Activated T-helper 2 cell treated with anti-CD3 and anti-CD28 coated beads, Interferon-gamma antibody, Interleukin-2, Interleukin-4, amounts not matched to agents 10 μg/mL and 5 μg/mL and 100 μg/mL, durations not matched to agents 14 hours and 24 hours and 36 hours (primary cell): ENCODE measurements at regions not wholly inside any gene's neighbourhood (a gene's known extent, or its start where the extent isn't known, plus 50 kb on each side); places are given as distances from the start of the nearest gene placed in this dataset.

Experiments
- DNase-seq: peaks from one replicate; pipeline ENCODE4 v3.0.0; 2021; ENCODE audit warnings: low spot score
- H3K27ac Mint-ChIP-seq: one replicate; pipeline ENCODE4 v1.8.0; 2021; ENCODE audit warnings: mixed read lengths
- H3K27me3 Mint-ChIP-seq: one replicate; pipeline ENCODE4 v1.8.0; 2021; ENCODE audit warnings: low read depth, mixed read lengths
- H3K36me3 Mint-ChIP-seq: one replicate; pipeline ENCODE4 v1.8.0; 2021; ENCODE audit warnings: low read depth, mixed read lengths
- H3K4me1 Mint-ChIP-seq: one replicate; pipeline ENCODE4 v1.8.0; 2021; ENCODE audit warnings: low read depth, mixed read lengths
- H3K4me3 Mint-ChIP-seq: one replicate; pipeline ENCODE4 v1.8.0; 2021; ENCODE audit warnings: low read depth, mild to moderate bottlenecking, moderate library complexity, mixed read lengths
- H3K9me3 Mint-ChIP-seq: one replicate; pipeline ENCODE4 v1.8.0; 2021; ENCODE audit warnings: mixed read lengths
- intact Hi-C: fragments of 100-400 bp; cut with micrococcal nuclease; formaldehyde crosslinking; loops from one replicate; pipeline ENCODE4 v1.15.1; 2023

GRCh38 chr3:18772699-18773305, 347.7 kb upstream of the SATB1 start:
- Mint-ChIP-seq H3K36me3 (no peaks in the 10 kb centered on the region), H3K9me3 (no peaks in the 10 kb centered on the region), H3K4me1 (peaks cover 33% of the 10 kb centered on the region), H3K4me3 (no peak overlapping the region), H3K27me3 (no peaks in the 10 kb centered on the region), H3K27ac (no peak overlapping the region)
- DNase-seq = no peak
- intact Hi-C loops = no loop called here

GRCh38 chr3:18771931-18772330, 346.8 kb upstream of the SATB1 start:
- H3K4me1 Mint-ChIP-seq = peaks cover 36% of the 10 kb centered on the region

GRCh38 chr3:18770800-18771199, 345.7 kb upstream of the SATB1 start:
- Mint-ChIP-seq H3K4me3 (no peak overlapping the region), H3K27ac (no peak overlapping the region), H3K9me3 (no peaks in the 10 kb centered on the region), H3K4me1 (peaks cover 40% of the 10 kb centered on the region), H3K27me3 (no peaks in the 10 kb centered on the region), H3K36me3 (no peaks in the 10 kb centered on the region)
- no peak for DNase-seq
- intact Hi-C loops = no loop called here

More at GRCh38 chr3:18771931-18772330, 346.8 kb upstream of the SATB1 start:
- H3K27ac Mint-ChIP-seq = no peak overlapping the region
- DNase-seq = no peak
- H3K9me3 Mint-ChIP-seq = no peaks in the 10 kb centered on the region
- no peaks in the 10 kb centered on the region for H3K36me3 Mint-ChIP-seq
- no peaks in the 10 kb centered on the region for H3K27me3 Mint-ChIP-seq
- intact Hi-C loops = no loop called here
- H3K4me3 Mint-ChIP-seq = no peak overlapping the region

- no peak overlapping the region for H3K27ac Mint-ChIP-seq
- no peaks in the 10 kb centered on the region for H3K27me3 Mint-ChIP-seq
- DNase-seq = no peak
- H3K4me1 Mint-ChIP-seq = peaks cover 36% of the 10 kb centered on the region
- intact Hi-C loops = no loop called here
- H3K36me3 Mint-ChIP-seq = no peaks in the 10 kb centered on the region
- H3K9me3 Mint-ChIP-seq = no peaks in the 10 kb centered on the region
- no peak overlapping the region for H3K4me3 Mint-ChIP-seq
Measured at GRCh38 chr3:18767756-18768303, 342.7 kb upstream of the SATB1 start.

GRCh38 chr3:18766974-18767373, 341.8 kb upstream of the SATB1 start:
- intact Hi-C loops = no loop called here
- no peaks in the 10 kb centered on the region for H3K9me3 Mint-ChIP-seq

GRCh38 chr3:18765662-18766061, 340.5 kb upstream of the SATB1 start:
- no peaks in the 10 kb centered on the region for H3K27me3 Mint-ChIP-seq
- peaks cover 18% of the 10 kb centered on the region for H3K4me1 Mint-ChIP-seq
- intact Hi-C loops = no loop called here
- H3K4me3 Mint-ChIP-seq = no peak overlapping the region
- no peak for DNase-seq
- H3K9me3 Mint-ChIP-seq = no peaks in the 10 kb centered on the region
- no peaks in the 10 kb centered on the region for H3K36me3 Mint-ChIP-seq
- H3K27ac Mint-ChIP-seq = no peak overlapping the region

More at GRCh38 chr3:18766974-18767373, 341.8 kb upstream of the SATB1 start:
- Mint-ChIP-seq H3K36me3 (no peaks in the 10 kb centered on the region), H3K4me3 (no peak overlapping the region), H3K4me1 (peaks cover 30% of the 10 kb centered on the region), H3K27me3 (no peaks in the 10 kb centered on the region), H3K27ac (no peak overlapping the region)
- no peak for DNase-seq

GRCh38 chr3:18765161-18765560, 340.0 kb upstream of the SATB1 start:
- H3K9me3 Mint-ChIP-seq = no peaks in the 10 kb centered on the region
- no peak overlapping the region for H3K4me3 Mint-ChIP-seq
- intact Hi-C loops = no loop called here
- DNase-seq = no peak
- H3K27ac Mint-ChIP-seq = no peak overlapping the region
- H3K36me3 Mint-ChIP-seq = no peaks in the 10 kb centered on the region
- H3K4me1 Mint-ChIP-seq = peaks cover 16% of the 10 kb centered on the region
- no peaks in the 10 kb centered on the region for H3K27me3 Mint-ChIP-seq

GRCh38 chr3:18761530-18761929, 336.4 kb upstream of the SATB1 start:
- Mint-ChIP-seq H3K27ac (no peak overlapping the region), H3K27me3 (no peaks in the 10 kb centered on the region), H3K9me3 (no peaks in the 10 kb centered on the region), H3K4me3 (no peak overlapping the region), H3K36me3 (no peaks in the 10 kb centered on the region), H3K4me1 (peaks cover 29% of the 10 kb centered on the region)
- intact Hi-C loops = no loop called here
- DNase-seq = no peak

- H3K4me1 Mint-ChIP-seq = peaks cover 43% of the 10 kb centered on the region
- H3K9me3 Mint-ChIP-seq = no peaks in the 10 kb centered on the region
- intact Hi-C loops = loop anchor here (1.0 to 5.0 kb wide), 6 partner anchors 17 to 313 kb away; no protein-coding TSS in a partner anchor
- peak; percentile 28 for DNase-seq
- peaks cover 10% of the 10 kb centered on the region for H3K36me3 Mint-ChIP-seq
- H3K4me3 Mint-ChIP-seq = no peak overlapping the region
- no peaks in the 10 kb centered on the region for H3K27me3 Mint-ChIP-seq
- peak overlapping the region; percentile 85 for H3K27ac Mint-ChIP-seq
Measured at GRCh38 chr3:18758047-18758704, 333.0 kb upstream of the SATB1 start.

- no peaks in the 10 kb centered on the region for H3K9me3 Mint-ChIP-seq
- intact Hi-C loops = loop anchor here (5.0 kb wide), 1 partner anchor 40 kb away; no protein-coding TSS in a partner anchor
- H3K27me3 Mint-ChIP-seq = no peaks in the 10 kb centered on the region
- DNase-seq = no peak
- H3K4me1 Mint-ChIP-seq = peaks cover 49% of the 10 kb centered on the region
- H3K27ac Mint-ChIP-seq = peak overlapping the region; percentile 85
- H3K4me3 Mint-ChIP-seq = no peak overlapping the region
- H3K36me3 Mint-ChIP-seq = peaks cover 10% of the 10 kb centered on the region
Measured at GRCh38 chr3:18757476-18757875, 332.3 kb upstream of the SATB1 start.

- H3K9me3 Mint-ChIP-seq = no peaks in the 10 kb centered on the region
- peaks cover 10% of the 10 kb centered on the region for H3K36me3 Mint-ChIP-seq
- no peaks in the 10 kb centered on the region for H3K27me3 Mint-ChIP-seq
- no peak overlapping the region for H3K4me3 Mint-ChIP-seq
- peaks cover 70% of the 10 kb centered on the region for H3K4me1 Mint-ChIP-seq
- H3K27ac Mint-ChIP-seq = peak overlapping the region; percentile 2
- intact Hi-C loops = loop anchor here (1.0 kb wide), 1 partner anchor 11 kb away; no protein-coding TSS in a partner anchor
- DNase-seq = no peak
Measured at GRCh38 chr3:18752273-18752934, 327.3 kb upstream of the SATB1 start.

GRCh38 chr3:18751514-18751913, 326.4 kb upstream of the SATB1 start:
- no peak overlapping the region for H3K4me3 Mint-ChIP-seq
- peaks cover 13% of the 10 kb centered on the region for H3K36me3 Mint-ChIP-seq
- intact Hi-C loops = no loop called here
- H3K27me3 Mint-ChIP-seq = no peaks in the 10 kb centered on the region
- peaks cover 2% of the 10 kb centered on the region for H3K9me3 Mint-ChIP-seq
- no peak for DNase-seq
- H3K4me1 Mint-ChIP-seq = peaks cover 72% of the 10 kb centered on the region
- no peak overlapping the region for H3K27ac Mint-ChIP-seq

- H3K4me1 Mint-ChIP-seq = peaks cover 77% of the 10 kb centered on the region
- no peaks in the 10 kb centered on the region for H3K27me3 Mint-ChIP-seq
- H3K36me3 Mint-ChIP-seq = peaks cover 18% of the 10 kb centered on the region
- peaks cover 3% of the 10 kb centered on the region for H3K9me3 Mint-ChIP-seq
- no peak for DNase-seq
- intact Hi-C loops = loop anchor here (10.0 kb wide), 1 partner anchor 1187 kb away; the partner anchor contains the start of gene EFHB
- no peak overlapping the region for H3K4me3 Mint-ChIP-seq
- no peak overlapping the region for H3K27ac Mint-ChIP-seq
Measured at GRCh38 chr3:18747383-18747782, 322.2 kb upstream of the SATB1 start.
